Keratinocyte (primary cell): ENCODE measurements at regions not wholly inside any gene's neighbourhood (a gene's known extent, or its start where the extent isn't known, plus 50 kb on each side); places are given as distances from the start of the nearest gene placed in this dataset.

Experiments
- DNase-seq: peaks from one replicate; pipeline ENCODE4 v3.0.0-alpha.2; 2011; ENCODE audit warnings: low read depth, missing footprints, low spot score
- FAIRE-seq: peaks from 2 replicates; lab custom pipeline; 2011; peaks lifted over from hg19 to GRCh38; lab: Jason Lieb, UNC
- H2AFZ ChIP-seq: 2 replicates; pipeline ENCODE4 v1.6.0; 2012; ENCODE audit warnings: low read length, control low read depth, inconsistent platforms; ENCODE audit not compliant: control insufficient read depth
- H3K27ac ChIP-seq: 2 replicates; pipeline ENCODE4 v1.5.1; 2011; ENCODE audit warnings: low read length; ENCODE audit not compliant: control insufficient read depth, insufficient read depth
- H3K27me3 ChIP-seq: 3 replicates; pipeline ENCODE4 v1.6.0; 2011; ENCODE audit warnings: low read length; ENCODE audit not compliant: control insufficient read depth, insufficient read depth; ENCODE audit errors: extremely low read depth
- H3K36me3 ChIP-seq, 2 experiments: 2 replicates in 1 of 2; 3 replicates in 1 of 2; pipeline ENCODE4 v1.5.1; 2011; ENCODE audit warnings: low read length in 2 of 2, mild to moderate bottlenecking in 1 of 2; ENCODE audit not compliant: control insufficient read depth in 2 of 2, insufficient read depth in 2 of 2; ENCODE audit errors: extremely low read depth in 1 of 2
- H3K4me1 ChIP-seq: 3 replicates; pipeline ENCODE4 v1.5.1; 2011; ENCODE audit warnings: low read length; ENCODE audit not compliant: control insufficient read depth, insufficient read depth; ENCODE audit errors: extremely low read depth
- H3K4me2 ChIP-seq: 3 replicates; pipeline ENCODE4 v1.6.0; 2011; ENCODE audit warnings: low read depth, low read length; ENCODE audit not compliant: control insufficient read depth, insufficient read depth; ENCODE audit errors: extremely low read depth
- H3K4me3 ChIP-seq, 3 experiments: fragments of 200-600 bp in 1 of 3; sonication (generic) in 1 of 3; 2 replicates in 2 of 3; 3 replicates in 1 of 3; pipeline ENCODE4 v1.5.1; 2011 to 2016; ENCODE audit warnings: low read length in 3 of 3, mild to moderate bottlenecking in 3 of 3, control low read depth in 2 of 3, inconsistent platforms in 1 of 3, low read depth in 1 of 3, mixed read lengths in 1 of 3, mixed run types in 1 of 3, moderate library complexity in 1 of 3; ENCODE audit not compliant: control insufficient read depth in 2 of 3, insufficient read depth in 2 of 3; ENCODE audit errors: extremely low read depth in 1 of 3
- H3K79me2 ChIP-seq: 2 replicates; pipeline ENCODE4 v1.6.0; 2012; ENCODE audit warnings: low read length; ENCODE audit not compliant: control insufficient read depth, insufficient read depth
- H3K9ac ChIP-seq: 3 replicates; pipeline ENCODE4 v1.6.0; 2011; ENCODE audit warnings: low read length; ENCODE audit not compliant: control insufficient read depth, insufficient read depth; ENCODE audit errors: extremely low read depth
- H3K9me1 ChIP-seq: 3 replicates; pipeline ENCODE4 v1.6.0; 2011; ENCODE audit warnings: low read length; ENCODE audit not compliant: control insufficient read depth, insufficient read depth; ENCODE audit errors: extremely low read depth
- H3K9me3 ChIP-seq: 2 replicates; pipeline ENCODE4 v1.5.1; 2012; ENCODE audit warnings: low read depth, low read length; ENCODE audit not compliant: control insufficient read depth
- H4K20me1 ChIP-seq: 3 replicates; pipeline ENCODE4 v1.6.0; 2011; ENCODE audit warnings: low read length; ENCODE audit not compliant: control insufficient read depth, insufficient read depth; ENCODE audit errors: extremely low read depth
- CTCF ChIP-seq, 3 experiments: IDR thresholded peaks in 1 of 3; conservative IDR thresholded peaks in 1 of 3; optimal IDR thresholded peaks in 1 of 3; 2 replicates in 2 of 3; 3 replicates in 1 of 3; pipeline versions ENCODE3 to v1.5.1; 2011; ENCODE audit warnings: low read length in 3 of 3, mild to moderate bottlenecking in 3 of 3, moderate library complexity in 2 of 3, control low read depth in 1 of 3, inconsistent platforms in 1 of 3; ENCODE audit not compliant: insufficient read depth in 2 of 3; ENCODE audit errors: extremely low read depth in 1 of 3
- EZH2 ChIP-seq: IDR thresholded peaks from one replicate; pipeline ENCODE4 v1.6.1; 2012; ENCODE audit warnings: inconsistent platforms, mild to moderate bottlenecking, low read length, moderate library complexity
- dilution Hi-C: fragments of 300-500 bp; cut with MboI; formaldehyde crosslinking; loops from one replicate; pipeline ENCODE4 v1.7.0; 2020; ENCODE audit warnings: low sequenced_read_pairs; ENCODE audit not compliant: extremely low pct_ligation_motif_present

GRCh38 chr6:140872885-140873284 is 1259.8 kb upstream of the GJE1 start:
- Histone ChIP-seq H3K9me1 (no peaks in the 10 kb centered on the region), H3K9ac (no peak overlapping the region), H3K4me2 (no peak overlapping the region), H3K27ac (no peak overlapping the region), H2AFZ (no peak overlapping the region), H3K4me3 (no peak overlapping the region), H3K9me3 (no peaks in the 10 kb centered on the region), H3K36me3 (no peaks in the 10 kb centered on the region), H3K27me3 (no peaks in the 10 kb centered on the region), H3K4me1 (no peaks in the 10 kb centered on the region), H3K79me2 (no peaks in the 10 kb centered on the region), H4K20me1 (no peaks in the 10 kb centered on the region)
- no peak for FAIRE-seq
- no peak for DNase-seq
- dilution Hi-C loops, result no loop called here
- TF ChIP-seq EZH2, result no peak
- no peak for TF ChIP-seq CTCF (optimal IDR thresholded peaks at IDR 0.05 in 1 of 3, IDR thresholded peaks at IDR 0.05 in 1 of 3, conservative IDR thresholded peaks at IDR 0.05 in 1 of 3; ENCODE audit: extremely low read depth in 1 of 3, insufficient read depth in 2 of 3, low read length in 3 of 3)

- no peaks in the 10 kb centered on the region for H3K79me2 ChIP-seq
- no peak overlapping the region for H3K4me3 ChIP-seq
- no peaks in the 10 kb centered on the region for H3K4me1 ChIP-seq
- dilution Hi-C loops, result no loop called here
- H3K9ac ChIP-seq, result no peak overlapping the region
- no peaks in the 10 kb centered on the region for H4K20me1 ChIP-seq
- H3K36me3 ChIP-seq, result no peaks in the 10 kb centered on the region
- DNase-seq (no peak), FAIRE-seq (no peak)
- H2AFZ ChIP-seq, result no peak overlapping the region
- H3K9me3 ChIP-seq, result no peaks in the 10 kb centered on the region
- H3K27ac ChIP-seq, result no peak overlapping the region
- H3K4me2 ChIP-seq, result no peak overlapping the region
- TF ChIP-seq EZH2, result no peak
- TF ChIP-seq CTCF (optimal IDR thresholded peaks at IDR 0.05 in 1 of 3, IDR thresholded peaks at IDR 0.05 in 1 of 3, conservative IDR thresholded peaks at IDR 0.05 in 1 of 3; ENCODE audit: extremely low read depth in 1 of 3, insufficient read depth in 2 of 3, low read length in 3 of 3), result no peak
- H3K27me3 ChIP-seq, result no peaks in the 10 kb centered on the region
- no peaks in the 10 kb centered on the region for H3K9me1 ChIP-seq
Measured at GRCh38 chr6:140871911-140872310, 1260.8 kb upstream of the GJE1 start.
